Endometrium (tissue), 2 donors: ENCODE measurements at regions not wholly inside any gene's neighbourhood (a gene's known extent, or its start where the extent isn't known, plus 50 kb on each side); places are given as distances from the start of the nearest gene placed in this dataset.
"Not testable (repeated sequence)": the region's sequence is repeated elsewhere in the genome, so short reads cannot be mapped to it uniquely, and the experiment has no call there.

Source experiments
- FAIRE-seq: peaks from 2 replicates; lab custom pipeline; 2012; peaks lifted over from hg19 to GRCh38; lab: Jason Lieb, UNC
- donor health status: control.
- donor health status: control.

DNA sequence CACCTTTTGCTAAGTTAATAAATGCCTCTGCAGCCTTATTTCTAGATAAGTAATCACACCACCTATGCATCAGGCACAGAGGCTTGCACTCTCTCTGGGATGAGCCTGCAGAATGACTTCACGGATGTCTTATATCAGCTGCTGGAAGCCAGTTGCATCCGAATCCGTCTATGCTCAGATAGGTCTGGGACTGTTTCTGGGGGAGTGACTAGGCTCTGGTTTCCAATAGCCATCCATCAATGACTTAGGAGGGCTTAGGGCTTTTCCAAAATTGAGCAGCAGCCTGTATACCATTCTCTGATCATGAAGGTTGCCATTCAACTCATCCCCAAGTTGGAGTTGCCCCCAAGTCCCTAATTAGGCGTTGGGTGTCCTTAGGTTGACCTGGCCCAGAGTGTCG lies 113.3 kb upstream of the ERCC4 start:
- FAIRE-seq: no peak

DNA sequence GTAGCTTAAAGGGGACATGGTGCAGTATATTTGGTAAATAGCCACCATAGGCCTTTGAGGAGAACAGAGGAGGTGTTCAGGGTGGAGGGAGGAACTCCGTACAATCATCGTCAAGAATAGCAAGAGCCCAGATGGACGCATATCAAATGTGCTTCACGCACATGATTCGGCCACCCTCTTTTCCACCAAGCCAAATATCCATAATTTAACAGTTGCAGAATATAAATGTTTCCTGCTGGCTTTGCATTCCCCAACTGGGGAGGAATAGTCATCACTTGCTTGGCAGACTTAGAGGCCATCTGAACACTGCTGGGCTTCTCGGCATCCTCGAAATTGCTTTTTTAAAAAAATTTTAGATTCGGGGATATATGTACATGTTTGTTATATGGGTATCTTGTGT lies 111.9 kb upstream of the ERCC4 start:
- no peak for FAIRE-seq

- no peak for FAIRE-seq
Measured at GRCh38 chr16:13809765-13810164, 110.2 kb upstream of the ERCC4 start.

DNA sequence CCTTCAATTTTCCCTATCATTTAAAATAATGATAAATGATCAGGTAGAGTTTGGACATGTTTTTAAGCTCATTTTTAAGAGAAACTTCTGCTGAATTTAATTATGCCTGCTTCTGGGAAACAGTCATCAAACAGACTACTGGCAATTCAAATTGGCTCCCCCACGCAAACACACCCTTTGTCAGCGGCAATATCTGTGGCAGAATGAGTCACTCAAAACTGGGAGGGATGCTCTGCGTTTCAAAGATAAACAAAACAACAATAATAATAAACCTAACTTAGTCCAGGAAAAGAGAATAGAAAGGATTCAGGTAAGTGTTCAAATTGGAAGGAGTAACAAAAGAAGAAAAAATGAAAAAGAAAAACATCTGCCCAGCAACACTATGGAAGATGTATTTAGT lies 108.1 kb upstream of the ERCC4 start:
- peak; percentile 70 for FAIRE-seq

DNA sequence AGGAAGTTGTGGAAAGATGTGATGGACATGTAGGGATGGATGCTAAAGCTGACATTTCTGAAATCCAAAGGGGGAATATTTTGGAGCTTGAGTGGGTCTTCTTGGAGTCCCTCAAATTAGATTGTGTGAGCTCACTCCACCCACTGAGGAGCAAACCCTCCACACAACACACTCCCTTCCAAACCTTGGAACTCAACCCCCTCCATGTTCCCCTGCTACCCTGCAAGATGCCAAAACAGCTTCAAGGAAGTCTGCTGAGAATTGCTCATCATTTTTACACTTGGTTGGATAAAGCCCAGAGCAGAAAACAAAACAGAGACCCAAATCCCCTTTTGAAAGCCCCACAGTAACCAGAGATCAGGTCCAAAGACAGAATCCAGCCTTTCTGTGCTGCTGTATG lies 103.3 kb upstream of the ERCC4 start:
- FAIRE-seq: no peak

GRCh38 chr16:13823501-13823900 lies 96.5 kb upstream of the ERCC4 start:
- FAIRE-seq: no peak

GRCh38 chr16:13829697-13830299 lies 90.2 kb upstream of the ERCC4 start:
- no peak for FAIRE-seq

DNA sequence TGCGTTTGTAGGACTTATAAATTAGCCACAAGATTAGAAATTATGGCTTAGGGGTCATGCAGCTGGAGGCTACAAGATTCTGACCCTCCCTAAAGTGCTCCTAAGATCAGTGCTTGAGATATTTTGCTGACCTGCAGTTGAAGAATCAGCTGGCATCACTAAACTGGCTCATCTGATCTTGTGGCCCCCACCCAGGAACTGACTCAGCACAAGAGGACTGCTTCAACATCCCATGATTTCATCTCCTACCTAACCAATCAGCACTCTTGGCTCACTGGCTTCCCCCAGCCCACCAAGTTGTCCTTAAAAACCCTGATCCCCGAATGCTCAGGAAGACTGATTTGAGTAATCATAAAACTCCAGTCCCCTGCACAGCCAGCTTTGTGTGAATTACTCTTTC lies 86.4 kb upstream of the ERCC4 start:
- FAIRE-seq: no peak

GRCh38 chr16:13835387-13835786 lies 84.6 kb upstream of the ERCC4 start:
- FAIRE-seq: no peak

DNA sequence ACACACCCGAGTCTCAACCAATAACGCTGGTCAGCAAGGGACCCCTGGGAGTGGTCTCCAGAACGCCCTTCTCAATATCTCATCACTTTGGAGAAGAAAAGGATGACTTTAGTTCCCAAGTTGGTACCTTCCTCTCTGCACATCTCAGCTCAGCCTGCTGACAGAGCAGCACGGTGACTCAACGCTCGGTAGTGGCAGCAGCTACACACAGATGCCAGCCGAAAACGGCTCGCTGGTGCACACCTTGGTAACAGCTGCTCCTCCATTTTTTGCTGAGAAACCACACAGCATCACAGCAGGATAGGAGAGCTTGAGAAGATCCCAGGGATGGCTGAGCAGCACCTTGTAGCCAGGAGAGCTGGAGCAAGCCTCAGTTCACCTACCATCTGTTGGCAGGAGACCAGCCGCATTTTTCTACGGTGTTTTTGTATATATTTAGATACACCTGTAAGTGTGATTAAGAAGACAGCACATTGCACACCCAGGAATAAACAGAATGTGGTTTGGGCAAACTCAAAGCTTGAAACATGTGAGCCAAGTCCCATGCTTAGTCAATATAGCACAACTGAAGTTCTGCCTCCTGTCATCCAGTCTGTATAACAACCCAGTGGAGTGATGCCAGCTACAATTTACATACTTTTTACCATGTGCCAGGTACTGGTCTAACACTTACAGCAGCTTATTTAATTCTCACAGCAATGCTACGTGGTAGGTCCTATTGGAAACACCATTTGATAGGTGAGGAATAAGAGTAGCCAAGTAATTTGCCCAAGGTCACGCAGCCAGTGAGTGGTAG lies 83.8 kb upstream of the ERCC4 start:
- no peak for FAIRE-seq

- FAIRE-seq: no peak
Measured at GRCh38 chr16:13838401-13839190, 81.4 kb upstream of the ERCC4 start.

GRCh38 chr16:13839577-13839976 lies 80.4 kb upstream of the ERCC4 start:
- FAIRE-seq: no peak

DNA sequence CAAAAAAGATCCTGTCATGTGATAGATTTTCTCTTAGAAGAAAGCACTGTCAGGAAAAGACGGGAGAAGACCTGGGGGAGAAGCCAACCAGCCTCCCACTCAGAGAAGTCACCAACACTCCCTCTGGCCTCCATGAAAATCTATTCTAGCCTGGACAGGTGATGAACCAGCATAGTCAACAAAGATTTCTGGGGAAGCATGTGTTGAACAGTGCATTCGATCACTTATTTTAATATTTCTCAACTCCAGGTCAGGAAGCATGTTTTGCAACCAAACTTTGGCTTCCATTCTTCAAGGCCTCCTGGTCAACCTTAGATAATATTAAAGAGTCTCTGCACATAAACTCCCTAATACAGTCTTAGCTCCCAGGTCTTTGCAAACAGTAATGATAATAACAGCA lies 74.7 kb upstream of the ERCC4 start:
- FAIRE-seq: no peak

DNA sequence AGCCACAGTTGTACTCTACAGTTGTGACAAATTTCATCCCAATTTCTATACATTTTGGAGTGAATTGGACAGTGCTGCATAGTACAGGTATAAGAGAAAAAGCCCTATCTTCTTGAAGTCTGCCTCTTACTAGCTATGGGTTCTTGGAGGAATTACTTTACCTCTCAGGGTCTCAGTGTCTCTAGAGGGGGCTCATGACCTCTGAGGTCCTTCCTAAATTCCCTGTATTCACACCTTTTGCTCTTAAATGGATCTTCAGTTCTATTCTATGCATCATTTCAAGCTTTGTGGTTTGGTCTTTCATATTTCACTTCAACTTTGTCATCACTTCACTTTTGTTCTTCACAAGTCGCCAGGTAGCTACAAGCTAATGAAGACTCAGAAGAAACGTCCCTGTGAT lies 71.2 kb upstream of the ERCC4 start:
- no peak for FAIRE-seq

DNA sequence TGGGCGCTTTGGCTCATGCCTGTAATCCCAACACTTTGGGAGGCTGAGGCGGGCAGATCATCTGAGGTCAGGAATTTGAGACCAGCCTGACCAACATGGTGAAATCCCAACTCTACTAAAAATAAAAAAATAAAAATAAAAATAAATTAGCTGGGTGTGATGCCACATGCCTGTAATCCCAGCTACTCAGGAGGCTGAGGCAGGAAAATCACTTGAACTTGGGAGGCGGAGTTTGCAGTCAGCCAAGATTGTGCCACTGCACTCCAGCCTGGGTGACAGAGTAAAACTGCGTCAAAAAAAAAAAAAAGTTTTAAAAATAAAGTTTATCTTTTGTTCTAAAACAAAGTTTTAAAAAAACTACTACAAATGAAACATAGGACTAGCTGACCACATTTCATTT lies 69.8 kb upstream of the ERCC4 start:
- not testable (repeated sequence) for FAIRE-seq

DNA sequence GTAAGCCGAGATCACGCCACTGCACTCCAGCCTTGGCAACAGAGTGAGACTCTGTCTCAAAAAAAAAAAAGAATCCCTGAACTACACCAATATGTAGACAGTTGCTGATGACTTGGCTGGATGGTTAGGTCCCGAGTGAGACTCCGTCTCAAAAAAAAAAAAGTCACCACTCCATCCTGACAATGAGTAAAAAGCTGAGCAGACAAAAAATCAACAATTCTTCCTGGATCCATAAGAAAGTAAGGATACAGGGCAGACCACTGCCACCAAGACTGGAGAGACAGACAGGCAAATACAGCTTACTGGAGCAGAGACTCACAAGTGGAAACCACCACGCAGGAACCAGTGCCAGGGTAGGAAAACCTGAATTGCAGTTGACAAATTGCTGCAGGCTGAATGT lies 67.1 kb upstream of the ERCC4 start:
- no peak for FAIRE-seq

DNA sequence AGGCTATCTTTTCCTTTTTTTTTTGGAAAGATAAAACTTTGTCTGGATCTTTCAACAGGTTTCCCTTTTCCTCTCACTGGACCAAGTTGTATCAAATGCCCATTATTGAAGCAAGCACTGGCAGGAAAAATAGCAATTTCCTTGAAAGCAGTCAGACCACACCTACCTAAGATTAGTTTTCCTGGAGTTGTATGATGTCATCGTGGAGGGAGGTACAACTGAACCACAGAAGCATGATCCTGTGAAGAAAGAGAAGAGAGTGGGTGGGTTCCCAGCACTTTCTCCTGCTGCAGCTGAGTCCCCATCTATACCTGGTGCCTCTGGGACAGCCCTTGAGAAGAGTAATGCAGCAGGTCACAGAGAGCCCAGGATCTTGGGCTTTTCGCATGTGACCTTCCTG lies 63.6 kb upstream of the ERCC4 start:
- FAIRE-seq: no peak

DNA sequence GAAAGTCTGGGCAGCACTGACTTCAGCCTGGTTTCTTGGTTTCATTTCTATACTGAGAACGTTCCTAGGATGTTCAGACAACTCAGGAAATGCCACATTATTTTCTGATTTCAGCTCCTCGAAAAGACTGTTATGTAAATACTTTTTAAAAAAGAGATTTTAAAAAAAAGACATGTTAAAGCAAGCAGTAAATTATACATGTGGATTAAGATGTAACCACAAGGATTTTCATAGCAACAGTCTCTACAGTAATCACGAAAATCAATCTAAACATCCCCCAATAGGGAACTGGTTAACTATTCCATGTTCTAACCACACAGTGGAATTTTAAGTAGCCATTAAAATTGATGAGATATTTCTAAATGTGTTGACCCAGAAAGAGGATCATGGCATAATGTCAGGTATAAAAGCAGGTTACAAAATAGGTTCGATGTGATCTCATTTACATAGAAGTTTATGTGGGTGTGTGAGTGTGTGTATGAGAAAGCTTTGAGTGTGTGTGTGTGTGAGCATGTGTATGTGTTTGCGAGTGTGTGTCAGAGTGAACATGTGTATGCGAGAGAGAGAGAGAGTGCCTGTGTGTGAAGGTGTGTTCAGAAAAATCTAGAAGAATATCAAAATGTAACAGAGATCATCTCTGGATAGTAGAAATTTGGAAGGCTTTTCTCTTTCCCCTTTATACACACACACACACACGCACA lies 63.0 kb upstream of the ERCC4 start:
- no peak for FAIRE-seq

GRCh38 chr16:13858873-13859580 lies 60.9 kb upstream of the ERCC4 start:
- no peak for FAIRE-seq

GRCh38 chr16:13863075-13863765 lies 56.7 kb upstream of the ERCC4 start:
- no peak for FAIRE-seq

- no peak for FAIRE-seq
Measured at GRCh38 chr16:13864689-13865088, 55.3 kb upstream of the ERCC4 start.
